Common myeloid progenitor, CD34-positive (primary cell): ENCODE measurements at regions not wholly inside any gene's neighbourhood (a gene's known extent, or its start where the extent isn't known, plus 50 kb on each side); places are given as distances from the start of the nearest gene placed in this dataset.

ENCODE experiments used
- CTCF ChIA-PET: fragments of 350-600 bp; sonication (Branson Sonifier 250); formaldehyde crosslinking; loops from one replicate; lab custom pipeline; 2021; ENCODE audit warnings: antibody characterized with exemption; lab: Charles Lee
- POLR2A ChIA-PET: fragments of 350-600 bp; sonication (Branson Sonifier 250); formaldehyde crosslinking; loops from one replicate; lab custom pipeline; 2021; ENCODE audit warnings: antibody characterized with exemption; lab: Charles Lee
- DNase-seq, 3 donors: peaks; one replicate each; pipeline versions ENCODE4 v3.0.0 to v3.0.0-alpha.2; 2013
- H3K27ac ChIP-seq, 2 experiments: 1 replicate in 1 of 2; 2 replicates in 1 of 2; pipeline ENCODE4 v1.7.0; 2013; ENCODE audit warnings: inconsistent platforms in 2 of 2, low read length in 2 of 2, mild to moderate bottlenecking in 2 of 2, low read depth in 1 of 2, moderate library complexity in 1 of 2; ENCODE audit not compliant: severe bottlenecking in 2 of 2, insufficient read depth in 1 of 2, poor library complexity in 1 of 2
- H3K27me3 ChIP-seq, 5 experiments: replicated peaks in 2 of 5; 1 replicate in 3 of 5; 2 replicates in 2 of 5; pipeline versions ENCODE4 v1.6.1 to v1.7.0; 2013; ENCODE audit warnings: low read length in 4 of 5, mild to moderate bottlenecking in 2 of 5, moderate library complexity in 2 of 5, inconsistent platforms in 1 of 5; ENCODE audit not compliant: insufficient read depth in 5 of 5, control insufficient read depth in 4 of 5
- H3K36me3 ChIP-seq, 4 experiments: 1 replicate in 2 of 4; 2 replicates in 2 of 4; pipeline versions ENCODE4 v1.6.1 to v1.7.0; 2013; ENCODE audit warnings: low read length in 3 of 4, control low read depth in 1 of 4, mild to moderate bottlenecking in 1 of 4; ENCODE audit not compliant: control insufficient read depth in 4 of 4, insufficient read depth in 4 of 4
- H3K4me1 ChIP-seq, 4 experiments: 1 replicate in 3 of 4; 2 replicates in 1 of 4; pipeline versions ENCODE4 v1.6.1 to v1.7.1; 2013; ENCODE audit warnings: low read length in 3 of 4, mild to moderate bottlenecking in 3 of 4, control low read depth in 1 of 4, inconsistent platforms in 1 of 4, moderate library complexity in 1 of 4; ENCODE audit not compliant: control insufficient read depth in 4 of 4, insufficient read depth in 4 of 4; ENCODE audit errors: control extremely low read depth in 1 of 4
- H3K4me3 ChIP-seq, 7 experiments: 1 replicate in 4 of 7; 2 replicates in 3 of 7; pipeline versions ENCODE4 v1.5.1 to v1.7.0; 2013; ENCODE audit warnings: mild to moderate bottlenecking in 7 of 7, low read length in 6 of 7, moderate library complexity in 6 of 7, inconsistent platforms in 2 of 7, low read depth in 2 of 7, control low read depth in 1 of 7; ENCODE audit not compliant: insufficient read depth in 4 of 7, control insufficient read depth in 1 of 7; ENCODE audit errors: extremely low read depth in 1 of 7
- H3K9me3 ChIP-seq, 5 experiments: 1 replicate in 4 of 5; 2 replicates in 1 of 5; pipeline versions ENCODE4 v1.6.1 to v1.7.1; 2013; ENCODE audit warnings: low read length in 4 of 5, mild to moderate bottlenecking in 2 of 5, inconsistent platforms in 1 of 5, low read depth in 1 of 5, moderate library complexity in 1 of 5; ENCODE audit not compliant: control insufficient read depth in 4 of 5, insufficient read depth in 2 of 5; ENCODE audit errors: control extremely low read depth in 1 of 5
- WGBS: methylation state at CpG from one replicate; pipeline ENCODE4 v1.1.5; 2013; ENCODE audit not compliant: insufficient coverage; 5-methylcytosine and 5-hydroxymethylcytosine counted together

- H3K9me3 ChIP-seq, result peaks cover 0 to 9% (median 0%) of the 10 kb centered on the region in 5 experiments
- H3K27me3 ChIP-seq, result no peaks in the 10 kb centered on the region
- no peak for DNase-seq
- peaks cover 3 to 12% (median 6%) of the 10 kb centered on the region in 4 experiments for H3K4me1 ChIP-seq
- H3K36me3 ChIP-seq, result no peaks in the 10 kb centered on the region
- ChIA-PET POLR2A (no interaction called here), CTCF (interaction anchor here (1.0 to 1.4 kb wide), 2 partner anchors 38 to 64 kb away, joined by 3 to 5 read pairs; no protein-coding TSS in a partner anchor)
- H3K4me3 ChIP-seq, result no peak overlapping the region
- WGBS, result 96% methylated on average over 8 of the region's 9 CpGs
- H3K27ac ChIP-seq, result no peak overlapping the region
Observed at GRCh38 chr21:39060485-39061083, 122.7 kb downstream of the PSMG1 start.

GRCh38 chr21:39057121-39057520 lies 126.1 kb downstream of the PSMG1 start:
- POLR2A ChIA-PET, result no interaction called here

GRCh38 chr21:39056636-39057035 lies 126.6 kb downstream of the PSMG1 start:
- no CpG with 5 or more reads among the region's 2 CpGs for WGBS
- DNase-seq, result no peak
- no peaks in the 10 kb centered on the region for H3K27me3 ChIP-seq
- H3K27ac ChIP-seq, result no peak overlapping the region
- peaks cover 3 to 16% (median 8%) of the 10 kb centered on the region in 4 experiments for H3K4me1 ChIP-seq
- no peaks in the 10 kb centered on the region for H3K9me3 ChIP-seq
- H3K36me3 ChIP-seq, result no peaks in the 10 kb centered on the region
- POLR2A ChIA-PET, result no interaction called here
- no peak overlapping the region for H3K4me3 ChIP-seq
- CTCF ChIA-PET, result no interaction called here

More at GRCh38 chr21:39057121-39057520, 126.1 kb downstream of the PSMG1 start:
- Histone ChIP-seq H3K36me3 (no peaks in the 10 kb centered on the region), H3K27me3 (no peaks in the 10 kb centered on the region), H3K4me3 (no peak overlapping the region), H3K9me3 (no peaks in the 10 kb centered on the region), H3K4me1 (peaks cover 3 to 16% (median 8%) of the 10 kb centered on the region in 4 experiments), H3K27ac (no peak overlapping the region)
- WGBS, result 100% methylated on average over 1 of the region's 2 CpGs
- DNase-seq, result no peak
- CTCF ChIA-PET, result no interaction called here

GRCh38 chr21:39055167-39055767 lies 128.0 kb downstream of the PSMG1 start:
- WGBS, result 100% methylated on average over 3 of the region's 6 CpGs
- Histone ChIP-seq H3K36me3 (no peaks in the 10 kb centered on the region), H3K4me3 (no peak overlapping the region), H3K4me1 (peaks cover 3 to 16% (median 10%) of the 10 kb centered on the region in 4 experiments), H3K27me3 (no peaks in the 10 kb centered on the region), H3K27ac (no peak overlapping the region), H3K9me3 (no peaks in the 10 kb centered on the region)
- ChIA-PET POLR2A (no interaction called here), CTCF (interaction anchor here (1.4 kb wide), 1 partner anchor 140 kb away, joined by 3 read pairs; no protein-coding TSS in a partner anchor)
- no peak for DNase-seq

- no peaks in the 10 kb centered on the region for H3K9me3 ChIP-seq
- no peak overlapping the region for H3K4me3 ChIP-seq
- WGBS, result 99% methylated on average over 4 of the region's 4 CpGs
- ChIA-PET CTCF (interaction anchor here (0.6 to 1.6 kb wide), 5 partner anchors 16 to 139 kb away, joined by 3 to 4 read pairs (median 3); no protein-coding TSS in a partner anchor), POLR2A (no interaction called here)
- DNase-seq, result no peak
- peaks cover 3 to 16% (median 10%) of the 10 kb centered on the region in 4 experiments for H3K4me1 ChIP-seq
- no peak overlapping the region for H3K27ac ChIP-seq
- no peaks in the 10 kb centered on the region for H3K36me3 ChIP-seq
- H3K27me3 ChIP-seq, result no peaks in the 10 kb centered on the region
Observed at GRCh38 chr21:39054066-39054465, 129.2 kb downstream of the PSMG1 start.

- no peaks in the 10 kb centered on the region for H3K9me3 ChIP-seq
- no peak for DNase-seq
- 96% methylated on average over 10 of the region's 11 CpGs for WGBS
- H3K36me3 ChIP-seq, result no peaks in the 10 kb centered on the region
- no peaks in the 10 kb centered on the region for H3K27me3 ChIP-seq
- no peak overlapping the region for H3K27ac ChIP-seq
- ChIA-PET CTCF (interaction anchor here (1.0 to 1.6 kb wide), 3 partner anchors 16 to 72 kb away, joined by 3 to 4 read pairs (median 3); no protein-coding TSS in a partner anchor), POLR2A (no interaction called here)
- H3K4me3 ChIP-seq, result no peak overlapping the region
- peaks cover 3 to 16% (median 10%) of the 10 kb centered on the region in 4 experiments for H3K4me1 ChIP-seq
Observed at GRCh38 chr21:39053126-39053525, 130.1 kb downstream of the PSMG1 start.

- ChIA-PET POLR2A (no interaction called here), CTCF (interaction anchor here (1.3 kb wide), 1 partner anchor 32 kb away, joined by 3 read pairs; no protein-coding TSS in a partner anchor)
- Histone ChIP-seq H3K27ac (no peak overlapping the region), H3K36me3 (no peaks in the 10 kb centered on the region), H3K4me1 (peaks cover 3 to 16% (median 10%) of the 10 kb centered on the region in 4 experiments), H3K27me3 (no peaks in the 10 kb centered on the region), H3K4me3 (no peak overlapping the region), H3K9me3 (no peaks in the 10 kb centered on the region)
- 100% methylated on average over 7 of the region's 7 CpGs for WGBS
- no peak for DNase-seq
Observed at GRCh38 chr21:39052718-39053117, 130.5 kb downstream of the PSMG1 start.
